Fibroblast of villous mesenchyme (primary cell): ENCODE measurements at regions not wholly inside any gene's neighbourhood (a gene's known extent, or its start where the extent isn't known, plus 50 kb on each side); places are given as distances from the start of the nearest gene placed in this dataset.

Source experiments
- DNase-seq: peaks from one replicate; pipeline ENCODE4 v3.0.0-alpha.2; 2010; ENCODE audit warnings: low read depth
- H3K4me3 ChIP-seq: 2 replicates; pipeline ENCODE4 v1.5.1; 2011; ENCODE audit warnings: low read depth, mild to moderate bottlenecking, low read length
- TF ChIP-seq, protein P1 (sequence below): IDR thresholded peaks from 2 replicates; pipeline ENCODE4 v1.5.1; 2012; ENCODE audit warnings: low read depth, mild to moderate bottlenecking, low read length; ENCODE audit not compliant: insufficient read depth

DNA sequence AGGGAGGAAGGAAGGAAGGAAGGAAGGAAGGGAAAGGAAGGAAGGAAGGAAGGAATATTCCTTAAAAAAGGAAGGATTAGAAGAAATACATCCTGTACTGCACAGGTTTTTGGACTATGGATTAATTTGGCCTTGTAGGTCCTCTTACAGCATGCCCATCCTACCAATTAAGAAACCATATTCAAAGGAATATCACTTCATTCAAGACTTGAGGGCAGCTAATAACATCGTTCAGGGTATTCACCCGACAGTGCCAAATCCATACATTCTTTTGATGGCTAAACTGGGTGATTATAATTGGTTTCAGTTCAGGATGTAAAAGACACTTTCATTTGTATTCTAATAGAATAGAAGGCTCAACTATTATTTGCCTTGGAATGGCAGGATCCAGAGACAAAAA lies 410.3 kb downstream of the PLOD2 start:
- TF ChIP-seq, protein P1, sequence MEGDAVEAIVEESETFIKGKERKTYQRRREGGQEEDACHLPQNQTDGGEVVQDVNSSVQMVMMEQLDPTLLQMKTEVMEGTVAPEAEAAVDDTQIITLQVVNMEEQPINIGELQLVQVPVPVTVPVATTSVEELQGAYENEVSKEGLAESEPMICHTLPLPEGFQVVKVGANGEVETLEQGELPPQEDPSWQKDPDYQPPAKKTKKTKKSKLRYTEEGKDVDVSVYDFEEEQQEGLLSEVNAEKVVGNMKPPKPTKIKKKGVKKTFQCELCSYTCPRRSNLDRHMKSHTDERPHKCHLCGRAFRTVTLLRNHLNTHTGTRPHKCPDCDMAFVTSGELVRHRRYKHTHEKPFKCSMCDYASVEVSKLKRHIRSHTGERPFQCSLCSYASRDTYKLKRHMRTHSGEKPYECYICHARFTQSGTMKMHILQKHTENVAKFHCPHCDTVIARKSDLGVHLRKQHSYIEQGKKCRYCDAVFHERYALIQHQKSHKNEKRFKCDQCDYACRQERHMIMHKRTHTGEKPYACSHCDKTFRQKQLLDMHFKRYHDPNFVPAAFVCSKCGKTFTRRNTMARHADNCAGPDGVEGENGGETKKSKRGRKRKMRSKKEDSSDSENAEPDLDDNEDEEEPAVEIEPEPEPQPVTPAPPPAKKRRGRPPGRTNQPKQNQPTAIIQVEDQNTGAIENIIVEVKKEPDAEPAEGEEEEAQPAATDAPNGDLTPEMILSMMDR: no peak
- no peak overlapping the region for H3K4me3 ChIP-seq
- DNase-seq: no peak

DNA sequence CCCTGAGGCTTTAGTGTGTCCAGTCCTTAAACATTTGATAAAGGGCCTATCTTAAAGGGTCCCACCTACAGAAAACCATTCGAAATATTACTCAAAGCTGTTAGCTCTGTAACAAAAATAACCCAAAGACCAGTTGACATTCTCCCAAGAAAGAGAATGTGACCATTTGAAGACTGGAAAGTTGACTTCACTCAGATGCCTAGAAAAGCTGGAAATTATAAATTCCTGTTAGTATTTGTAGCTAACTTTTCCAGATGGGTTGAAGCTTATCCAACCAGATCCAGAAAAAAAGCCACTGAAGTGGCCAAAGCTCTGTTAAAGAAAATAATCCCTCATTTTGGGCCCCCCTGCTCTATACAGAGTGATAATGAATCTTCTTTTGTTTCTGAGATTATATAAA lies 408.4 kb downstream of the PLOD2 start:
- H3K4me3 ChIP-seq: no peak overlapping the region
- DNase-seq: no peak
- TF ChIP-seq, protein P1: no peak

DNA sequence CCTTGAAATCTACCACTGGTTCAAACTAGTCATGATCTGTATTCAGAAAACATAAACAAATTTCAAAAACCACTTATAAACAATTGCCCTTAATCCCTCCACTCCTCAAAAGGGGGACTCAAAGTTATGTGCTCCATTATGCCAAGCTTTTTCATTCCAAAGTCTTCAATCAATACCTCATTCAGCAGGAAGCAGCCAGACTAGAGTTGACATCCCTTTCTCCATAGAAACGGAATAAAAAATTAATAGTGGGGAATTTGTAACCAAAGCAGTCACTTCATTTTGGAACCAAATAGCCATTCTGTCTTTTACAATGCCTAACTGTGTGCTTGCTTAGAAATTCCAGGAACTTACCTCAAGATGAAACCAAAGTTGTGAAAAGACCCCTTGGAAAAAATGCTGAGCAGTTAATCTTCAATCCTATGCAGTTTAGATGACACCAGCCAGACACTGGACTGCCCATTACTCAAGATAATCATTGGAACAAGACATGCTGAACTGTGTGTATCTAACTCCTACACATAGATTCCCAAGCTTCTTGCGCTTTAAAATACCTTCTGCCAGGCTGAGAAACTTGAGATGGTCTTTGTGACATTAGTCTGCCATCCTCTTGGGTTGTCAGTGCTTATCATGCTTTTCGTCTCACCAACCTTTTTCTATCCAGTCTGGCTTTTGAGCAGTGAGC lies 406.2 kb downstream of the PLOD2 start:
- no peak for DNase-seq
- H3K4me3 ChIP-seq: no peak overlapping the region
- TF ChIP-seq, protein P1: no peak

DNA sequence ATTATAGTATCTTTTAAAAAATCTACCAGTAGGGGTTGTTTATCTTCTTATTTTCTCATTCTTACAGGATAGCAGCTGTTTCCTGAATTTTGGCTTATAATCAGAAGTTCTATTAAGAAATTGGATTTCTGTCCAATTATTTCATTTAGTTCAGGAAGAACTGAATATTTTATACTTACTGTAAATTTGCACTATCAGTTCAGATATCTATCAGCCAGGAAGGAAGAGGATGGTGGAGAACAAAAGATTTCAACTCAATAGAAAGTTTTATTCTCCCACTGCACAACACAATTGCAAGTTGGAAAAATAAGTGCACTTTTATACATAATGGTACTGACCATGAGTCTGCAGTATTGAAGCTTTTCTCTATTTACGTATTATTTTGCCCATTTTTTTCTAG lies 400.9 kb downstream of the PLOD2 start:
- H3K4me3 ChIP-seq: no peak overlapping the region
- DNase-seq: no peak
- TF ChIP-seq, protein P1: no peak

- H3K4me3 ChIP-seq: no peak overlapping the region
- TF ChIP-seq, protein P1: peak; percentile 19
- DNase-seq: peak; percentile 7
Measured at GRCh38 chr3:145767909-145768308, 393.1 kb downstream of the PLOD2 start.

GRCh38 chr3:145776782-145777408 lies 384.1 kb downstream of the PLOD2 start:
- TF ChIP-seq, protein P1: peak; percentile 73
- DNase-seq: peak; percentile 70
- H3K4me3 ChIP-seq: no peak overlapping the region
